Neural progenitor cell (in vitro differentiated cells): ENCODE measurements at regions not wholly inside any gene's neighbourhood (a gene's known extent, or its start where the extent isn't known, plus 50 kb on each side); places are given as distances from the start of the nearest gene placed in this dataset.
"Not testable (repeated sequence)": the region's sequence is repeated elsewhere in the genome, so short reads cannot be mapped to it uniquely, and the experiment has no call there.

Experiments
- EZH2 ChIP-seq: fragments of 200-600 bp; sonication (generic); IDR thresholded peaks from 2 replicates; pipeline ENCODE4 v1.6.1; 2017; ENCODE audit warnings: antibody characterized with exemption, mild to moderate bottlenecking, moderate library complexity
- EZH2phosphoT487 ChIP-seq: fragments of 200-600 bp; sonication (generic); IDR thresholded peaks from 2 replicates; pipeline ENCODE4 v1.6.1; 2017; ENCODE audit warnings: antibody characterized with exemption
- TF ChIP-seq, protein P1 (sequence below): fragments of 200-600 bp; sonication (generic); IDR thresholded peaks from 2 replicates; pipeline ENCODE4 v1.5.1; 2017; ENCODE audit warnings: antibody characterized with exemption, mild to moderate bottlenecking

DNA sequence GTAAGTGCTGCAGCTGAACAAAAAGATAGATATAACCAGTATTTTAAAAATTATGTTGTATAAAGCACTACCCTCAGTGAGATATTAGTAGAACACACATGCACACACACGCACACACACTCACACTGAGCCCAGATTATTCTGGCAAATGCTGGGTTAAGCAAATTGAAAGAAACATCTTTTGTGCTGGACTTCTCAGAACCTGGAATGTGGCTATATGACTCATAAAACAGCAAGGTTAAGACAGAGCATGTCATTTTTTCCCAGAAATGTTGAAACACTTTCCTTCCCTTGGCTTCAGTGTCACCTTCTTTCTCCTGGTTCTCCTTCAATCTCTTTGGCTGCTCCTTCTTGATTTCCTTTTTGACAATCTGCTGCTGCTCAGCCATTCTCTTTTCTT is 435.8 kb upstream of the DEFB115 start:
- TF ChIP-seq, protein P1, sequence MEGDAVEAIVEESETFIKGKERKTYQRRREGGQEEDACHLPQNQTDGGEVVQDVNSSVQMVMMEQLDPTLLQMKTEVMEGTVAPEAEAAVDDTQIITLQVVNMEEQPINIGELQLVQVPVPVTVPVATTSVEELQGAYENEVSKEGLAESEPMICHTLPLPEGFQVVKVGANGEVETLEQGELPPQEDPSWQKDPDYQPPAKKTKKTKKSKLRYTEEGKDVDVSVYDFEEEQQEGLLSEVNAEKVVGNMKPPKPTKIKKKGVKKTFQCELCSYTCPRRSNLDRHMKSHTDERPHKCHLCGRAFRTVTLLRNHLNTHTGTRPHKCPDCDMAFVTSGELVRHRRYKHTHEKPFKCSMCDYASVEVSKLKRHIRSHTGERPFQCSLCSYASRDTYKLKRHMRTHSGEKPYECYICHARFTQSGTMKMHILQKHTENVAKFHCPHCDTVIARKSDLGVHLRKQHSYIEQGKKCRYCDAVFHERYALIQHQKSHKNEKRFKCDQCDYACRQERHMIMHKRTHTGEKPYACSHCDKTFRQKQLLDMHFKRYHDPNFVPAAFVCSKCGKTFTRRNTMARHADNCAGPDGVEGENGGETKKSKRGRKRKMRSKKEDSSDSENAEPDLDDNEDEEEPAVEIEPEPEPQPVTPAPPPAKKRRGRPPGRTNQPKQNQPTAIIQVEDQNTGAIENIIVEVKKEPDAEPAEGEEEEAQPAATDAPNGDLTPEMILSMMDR: not testable (repeated sequence)
- TF ChIP-seq EZH2, EZH2phosphoT487: not testable (repeated sequence)
